Ammon's horn (tissue), 1 donor: ENCODE measurements at regions not wholly inside any gene's neighbourhood (a gene's known extent, or its start where the extent isn't known, plus 50 kb on each side); places are given as distances from the start of the nearest gene placed in this dataset.

ENCODE experiments used
- DNase-seq: peaks from one replicate; pipeline ENCODE4 v3.0.0-alpha.2; 2016; ENCODE audit warnings: low spot score

GRCh38 chr9:121569266-121569648, 69.6 kb upstream of the GGTA1 start:
- no peak for DNase-seq

GRCh38 chr9:121572581-121572980, 72.9 kb upstream of the GGTA1 start:
- DNase-seq, result no peak

GRCh38 chr9:121573717-121574485, 74.3 kb upstream of the GGTA1 start:
- DNase-seq, result no peak

GRCh38 chr9:121574774-121575519, 75.3 kb upstream of the GGTA1 start:
- no peak for DNase-seq

GRCh38 chr9:121576281-121577075, 75.0 kb upstream of the DAB2IP start:
- no peak for DNase-seq

- DNase-seq, result no peak
These were observed 74.3 kb upstream of the DAB2IP start for GRCh38 chr9:121577166-121577565.

GRCh38 chr9:121577572-121577971, 73.9 kb upstream of the DAB2IP start:
- DNase-seq, result no peak

- DNase-seq, result peak; percentile 84
These were observed 69.4 kb upstream of the DAB2IP start for GRCh38 chr9:121581786-121582600.

- DNase-seq, result no peak
These were observed 68.8 kb upstream of the DAB2IP start for GRCh38 chr9:121582641-121583040.

GRCh38 chr9:121584421-121584820, 67.0 kb upstream of the DAB2IP start:
- DNase-seq, result no peak

GRCh38 chr9:121587863-121588262, 63.6 kb upstream of the DAB2IP start:
- DNase-seq, result no peak

GRCh38 chr9:121589986-121590385, 61.4 kb upstream of the DAB2IP start:
- no peak for DNase-seq

GRCh38 chr9:121592265-121592664, 59.2 kb upstream of the DAB2IP start:
- no peak for DNase-seq

GRCh38 chr9:121593066-121593465, 58.4 kb upstream of the DAB2IP start:
- DNase-seq, result no peak

GRCh38 chr9:121596515-121596914, 54.9 kb upstream of the DAB2IP start:
- no peak for DNase-seq

GRCh38 chr9:121597698-121598166, 53.7 kb upstream of the DAB2IP start:
- no peak for DNase-seq

- no peak for DNase-seq
These were observed 53.1 kb upstream of the DAB2IP start for GRCh38 chr9:121598167-121598964.

- DNase-seq, result no peak
These were observed 52.2 kb upstream of the DAB2IP start for GRCh38 chr9:121598965-121599871.

- DNase-seq, result no peak
These were observed 51.4 kb upstream of the DAB2IP start for GRCh38 chr9:121599872-121600585.
